ENCODE measurements at regions not wholly inside any gene's neighbourhood (a gene's known extent, or its start where the extent isn't known, plus 50 kb on each side); places are given as distances from the start of the nearest gene placed in this dataset.
"Not testable (repeated sequence)": the region's sequence is repeated elsewhere in the genome, so short reads cannot be mapped to it uniquely, and the experiment has no call there.

DNA sequence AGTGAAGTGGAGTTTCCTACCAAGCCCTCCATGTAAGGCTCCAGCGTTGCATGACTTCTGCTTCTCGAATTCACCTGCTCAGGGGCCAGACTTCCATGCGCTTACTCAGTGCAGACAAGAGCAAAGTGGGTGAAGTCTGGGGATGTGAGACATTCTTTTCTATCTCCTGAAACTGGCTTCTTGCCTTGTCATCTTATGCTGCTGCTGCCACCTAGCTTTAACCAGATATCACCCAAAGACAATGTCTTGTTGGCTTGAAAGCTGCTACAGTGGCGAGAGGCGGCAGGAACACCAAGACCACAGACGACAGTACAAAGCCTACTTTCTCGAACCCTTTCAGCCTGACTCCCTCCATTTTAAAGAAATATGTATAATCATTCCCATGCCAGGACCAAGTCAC, 103.6 kb upstream of the ADGRG2 start:
- H3K9me3 Mint-ChIP-seq: no peaks in the 10 kb centered on the region
- DNase-seq (ENCODE audit: low spot score) (peak; percentile 10), ATAC-seq (peak; percentile 76)
- TF ChIP-seq, protein P1, sequence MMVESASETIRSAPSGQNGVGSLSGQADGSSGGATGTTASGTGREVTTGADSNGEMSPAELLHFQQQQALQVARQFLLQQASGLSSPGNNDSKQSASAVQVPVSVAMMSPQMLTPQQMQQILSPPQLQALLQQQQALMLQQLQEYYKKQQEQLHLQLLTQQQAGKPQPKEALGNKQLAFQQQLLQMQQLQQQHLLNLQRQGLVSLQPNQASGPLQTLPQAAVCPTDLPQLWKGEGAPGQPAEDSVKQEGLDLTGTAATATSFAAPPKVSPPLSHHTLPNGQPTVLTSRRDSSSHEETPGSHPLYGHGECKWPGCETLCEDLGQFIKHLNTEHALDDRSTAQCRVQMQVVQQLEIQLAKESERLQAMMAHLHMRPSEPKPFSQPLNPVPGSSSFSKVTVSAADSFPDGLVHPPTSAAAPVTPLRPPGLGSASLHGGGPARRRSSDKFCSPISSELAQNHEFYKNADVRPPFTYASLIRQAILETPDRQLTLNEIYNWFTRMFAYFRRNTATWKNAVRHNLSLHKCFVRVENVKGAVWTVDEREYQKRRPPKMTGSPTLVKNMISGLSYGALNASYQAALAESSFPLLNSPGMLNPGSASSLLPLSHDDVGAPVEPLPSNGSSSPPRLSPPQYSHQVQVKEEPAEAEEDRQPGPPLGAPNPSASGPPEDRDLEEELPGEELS (CRISPR knock-in tag; IDR thresholded peaks at IDR 0.05): no peak
- no peak for TF ChIP-seq MXD4 (CRISPR knock-in tag; IDR thresholded peaks at IDR 0.05; ENCODE audit: borderline replicate concordance)
- TF ChIP-seq IRF1 (CRISPR knock-in tag; IDR thresholded peaks at IDR 0.05): no peak
- TF ChIP-seq, protein P2, sequence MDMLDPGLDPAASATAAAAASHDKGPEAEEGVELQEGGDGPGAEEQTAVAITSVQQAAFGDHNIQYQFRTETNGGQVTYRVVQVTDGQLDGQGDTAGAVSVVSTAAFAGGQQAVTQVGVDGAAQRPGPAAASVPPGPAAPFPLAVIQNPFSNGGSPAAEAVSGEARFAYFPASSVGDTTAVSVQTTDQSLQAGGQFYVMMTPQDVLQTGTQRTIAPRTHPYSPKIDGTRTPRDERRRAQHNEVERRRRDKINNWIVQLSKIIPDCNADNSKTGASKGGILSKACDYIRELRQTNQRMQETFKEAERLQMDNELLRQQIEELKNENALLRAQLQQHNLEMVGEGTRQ (CRISPR knock-in tag; IDR thresholded peaks at IDR 0.05): no peak
- TF ChIP-seq, protein P3, sequence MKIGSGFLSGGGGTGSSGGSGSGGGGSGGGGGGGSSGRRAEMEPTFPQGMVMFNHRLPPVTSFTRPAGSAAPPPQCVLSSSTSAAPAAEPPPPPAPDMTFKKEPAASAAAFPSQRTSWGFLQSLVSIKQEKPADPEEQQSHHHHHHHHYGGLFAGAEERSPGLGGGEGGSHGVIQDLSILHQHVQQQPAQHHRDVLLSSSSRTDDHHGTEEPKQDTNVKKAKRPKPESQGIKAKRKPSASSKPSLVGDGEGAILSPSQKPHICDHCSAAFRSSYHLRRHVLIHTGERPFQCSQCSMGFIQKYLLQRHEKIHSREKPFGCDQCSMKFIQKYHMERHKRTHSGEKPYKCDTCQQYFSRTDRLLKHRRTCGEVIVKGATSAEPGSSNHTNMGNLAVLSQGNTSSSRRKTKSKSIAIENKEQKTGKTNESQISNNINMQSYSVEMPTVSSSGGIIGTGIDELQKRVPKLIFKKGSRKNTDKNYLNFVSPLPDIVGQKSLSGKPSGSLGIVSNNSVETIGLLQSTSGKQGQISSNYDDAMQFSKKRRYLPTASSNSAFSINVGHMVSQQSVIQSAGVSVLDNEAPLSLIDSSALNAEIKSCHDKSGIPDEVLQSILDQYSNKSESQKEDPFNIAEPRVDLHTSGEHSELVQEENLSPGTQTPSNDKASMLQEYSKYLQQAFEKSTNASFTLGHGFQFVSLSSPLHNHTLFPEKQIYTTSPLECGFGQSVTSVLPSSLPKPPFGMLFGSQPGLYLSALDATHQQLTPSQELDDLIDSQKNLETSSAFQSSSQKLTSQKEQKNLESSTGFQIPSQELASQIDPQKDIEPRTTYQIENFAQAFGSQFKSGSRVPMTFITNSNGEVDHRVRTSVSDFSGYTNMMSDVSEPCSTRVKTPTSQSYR (CRISPR knock-in tag; IDR thresholded peaks at IDR 0.05): no peak
- no peak for TF ChIP-seq FOXP1 (CRISPR knock-in tag; IDR thresholded peaks at IDR 0.05; ENCODE audit: borderline replicate concordance)
- TF ChIP-seq, protein P4, sequence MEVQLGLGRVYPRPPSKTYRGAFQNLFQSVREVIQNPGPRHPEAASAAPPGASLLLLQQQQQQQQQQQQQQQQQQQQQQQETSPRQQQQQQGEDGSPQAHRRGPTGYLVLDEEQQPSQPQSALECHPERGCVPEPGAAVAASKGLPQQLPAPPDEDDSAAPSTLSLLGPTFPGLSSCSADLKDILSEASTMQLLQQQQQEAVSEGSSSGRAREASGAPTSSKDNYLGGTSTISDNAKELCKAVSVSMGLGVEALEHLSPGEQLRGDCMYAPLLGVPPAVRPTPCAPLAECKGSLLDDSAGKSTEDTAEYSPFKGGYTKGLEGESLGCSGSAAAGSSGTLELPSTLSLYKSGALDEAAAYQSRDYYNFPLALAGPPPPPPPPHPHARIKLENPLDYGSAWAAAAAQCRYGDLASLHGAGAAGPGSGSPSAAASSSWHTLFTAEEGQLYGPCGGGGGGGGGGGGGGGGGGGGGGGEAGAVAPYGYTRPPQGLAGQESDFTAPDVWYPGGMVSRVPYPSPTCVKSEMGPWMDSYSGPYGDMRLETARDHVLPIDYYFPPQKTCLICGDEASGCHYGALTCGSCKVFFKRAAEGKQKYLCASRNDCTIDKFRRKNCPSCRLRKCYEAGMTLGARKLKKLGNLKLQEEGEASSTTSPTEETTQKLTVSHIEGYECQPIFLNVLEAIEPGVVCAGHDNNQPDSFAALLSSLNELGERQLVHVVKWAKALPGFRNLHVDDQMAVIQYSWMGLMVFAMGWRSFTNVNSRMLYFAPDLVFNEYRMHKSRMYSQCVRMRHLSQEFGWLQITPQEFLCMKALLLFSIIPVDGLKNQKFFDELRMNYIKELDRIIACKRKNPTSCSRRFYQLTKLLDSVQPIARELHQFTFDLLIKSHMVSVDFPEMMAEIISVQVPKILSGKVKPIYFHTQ (CRISPR knock-in tag; IDR thresholded peaks at IDR 0.05): no peak
- TF ChIP-seq, protein P5, sequence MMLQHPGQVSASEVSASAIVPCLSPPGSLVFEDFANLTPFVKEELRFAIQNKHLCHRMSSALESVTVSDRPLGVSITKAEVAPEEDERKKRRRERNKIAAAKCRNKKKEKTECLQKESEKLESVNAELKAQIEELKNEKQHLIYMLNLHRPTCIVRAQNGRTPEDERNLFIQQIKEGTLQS (CRISPR knock-in tag; conservative IDR thresholded peaks at IDR 0.05): no peak
- TF ChIP-seq E2F4 (CRISPR knock-in tag; IDR thresholded peaks at IDR 0.05; ENCODE audit: borderline replicate concordance, low read depth): no peak
- no peak for TF ChIP-seq TEAD1 (CRISPR knock-in tag; IDR thresholded peaks at IDR 0.05)
- no peak for TF ChIP-seq JAZF1 (CRISPR knock-in tag; IDR thresholded peaks at IDR 0.05)
- TF ChIP-seq OVOL2 (CRISPR knock-in tag; IDR thresholded peaks at IDR 0.05; ENCODE audit: borderline replicate concordance): no peak
- no peak for TF ChIP-seq ZNF232 (CRISPR knock-in tag; IDR thresholded peaks at IDR 0.05)
- TF ChIP-seq ETV6 (CRISPR knock-in tag; IDR thresholded peaks at IDR 0.05): no peak
- TF ChIP-seq, protein P6, sequence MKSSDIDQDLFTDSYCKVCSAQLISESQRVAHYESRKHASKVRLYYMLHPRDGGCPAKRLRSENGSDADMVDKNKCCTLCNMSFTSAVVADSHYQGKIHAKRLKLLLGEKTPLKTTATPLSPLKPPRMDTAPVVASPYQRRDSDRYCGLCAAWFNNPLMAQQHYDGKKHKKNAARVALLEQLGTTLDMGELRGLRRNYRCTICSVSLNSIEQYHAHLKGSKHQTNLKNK (CRISPR knock-in tag; IDR thresholded peaks at IDR 0.05): no peak
- ChIA-PET CTCF (interaction anchor here (0.6 to 1.9 kb wide), 2 partner anchors 31 to 186 kb away, joined by 4 to 5 read pairs; no protein-coding TSS in a partner anchor), POLR2A (no interaction called here)
- peaks cover 5% of the 10 kb centered on the region; the same call in 1 of the 2 replicates for H3K4me1 Mint-ChIP-seq
- no peaks in the 10 kb centered on the region for H3K27me3 Mint-ChIP-seq (ENCODE audit: low read depth)
- H3K4me3 Mint-ChIP-seq: no peak overlapping the region
- H3K36me3 Mint-ChIP-seq: no peaks in the 10 kb centered on the region
- H3K27ac Mint-ChIP-seq: no peak overlapping the region

DNA sequence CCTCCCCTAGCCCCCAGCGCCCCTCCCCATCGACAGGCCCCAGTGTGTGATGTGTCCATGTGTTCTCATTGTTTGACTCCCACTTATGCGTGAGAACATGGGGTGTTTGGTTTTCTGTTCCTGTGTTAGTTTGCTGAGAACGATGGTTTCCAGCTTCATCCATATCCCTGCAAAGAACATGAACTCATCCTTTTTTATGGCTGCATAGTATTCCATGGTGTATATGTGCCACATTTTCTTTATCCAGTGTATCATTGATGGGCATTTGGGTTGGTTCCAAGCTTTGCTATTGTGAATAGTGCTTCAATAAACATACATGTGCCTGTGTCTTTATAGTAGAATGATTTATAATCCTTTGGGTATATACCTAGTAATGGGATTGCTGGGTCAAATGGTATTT, 107.6 kb upstream of the ADGRG2 start:
- H3K9me3 Mint-ChIP-seq; H3K4me3 Mint-ChIP-seq; H3K27ac Mint-ChIP-seq; H3K36me3 Mint-ChIP-seq; CTCF ChIA-PET; H3K4me1 Mint-ChIP-seq; H3K27me3 Mint-ChIP-seq (ENCODE audit: low read depth); ATAC-seq; DNase-seq (ENCODE audit: low spot score): not testable (repeated sequence)
- POLR2A ChIA-PET: interaction anchor here (0.5 kb wide), 1 partner anchor 285 kb away, joined by 3 read pairs; no protein-coding TSS in a partner anchor
